K562 (cell line): ENCODE measurements at regions not wholly inside any gene's neighbourhood (a gene's known extent, or its start where the extent isn't known, plus 50 kb on each side); places are given as distances from the start of the nearest gene placed in this dataset.

Source experiments
- ATAC-seq: fragments of 200-7000 bp; cut with Tn5 transposase; 3 replicates; pipeline ENCODE4 v1.9.1; 2020; ENCODE audit warnings: moderate library complexity
- BruUV-seq: library from RNA; stranded (reverse); fragments of 400-500 nt; replicated peaks from 2 replicates; lab custom pipeline; 2021; lab: Mats Ljungman, UMichigan
- CTCF ChIA-PET: fragments of 300-600 bp; formaldehyde crosslinking; extraction: SDS; loops from one replicate; lab custom pipeline; 2021; ENCODE audit warnings: low intra/inter-chr PET ratio; lab: Yijun Ruan, JAX
- POLR2A ChIA-PET: fragments of 300-600, 350-650 bp; sonication (Branson Sonifier 250); formaldehyde crosslinking; extraction: SDS; loops from one replicate; lab custom pipeline; 2021; ENCODE audit warnings: antibody characterized with exemption, inconsistent platforms; lab: Yijun Ruan, JAX
- DNase-seq, 4 experiments: peaks; one replicate each; pipeline versions ENCODE4 v3.0.0 to v3.0.0-alpha.2; 2011 to 2018; ENCODE audit warnings: low spot score in 3 of 4, mixed read lengths in 3 of 4; ENCODE audit errors: extremely low read depth in 1 of 4
- FAIRE-seq: peaks from 2 replicates; lab custom pipeline; 2011; peaks lifted over from hg19 to GRCh38; lab: Jason Lieb, UNC
- H2AFZ ChIP-seq: 2 replicates; pipeline ENCODE4 v1.6.0; 2011; ENCODE audit warnings: low read depth, low read length, control low read depth, inconsistent platforms
- H3K27ac ChIP-seq: fragments of 200-600 bp; 3 replicates; pipeline ENCODE4 v1.8.0; 2011; ENCODE audit warnings: low read depth, mild to moderate bottlenecking, control low read depth, inconsistent platforms, low read length, moderate library complexity, mixed read lengths; ENCODE audit errors: extremely low read depth
- H3K27me3 ChIP-seq, 2 experiments: fragments of 300-600 bp in 1 of 2; 2 replicates in 1 of 2; 3 replicates in 1 of 2; pipeline versions ENCODE4 v1.6.0 to v1.8.0; 2011; ENCODE audit warnings: inconsistent platforms in 2 of 2, low read length in 2 of 2, mild to moderate bottlenecking in 1 of 2, mixed read lengths in 1 of 2, moderate library complexity in 1 of 2; ENCODE audit not compliant: control insufficient read depth in 2 of 2, insufficient read depth in 2 of 2
- H3K36me3 ChIP-seq: fragments of 300-600 bp; 3 replicates; pipeline ENCODE4 v1.8.0; 2011; ENCODE audit warnings: mild to moderate bottlenecking, low read length, inconsistent platforms; ENCODE audit not compliant: control insufficient read depth, insufficient read depth
- H3K4me1 ChIP-seq, 2 experiments: fragments of 200-600 bp in 1 of 2; replicated peaks in 1 of 2; 2 replicates in 1 of 2; 3 replicates in 1 of 2; pipeline versions ENCODE4 v1.5.1 to v1.8.0; 2011; ENCODE audit warnings: inconsistent platforms in 2 of 2, low read length in 2 of 2, mild to moderate bottlenecking in 1 of 2, mixed read lengths in 1 of 2, moderate library complexity in 1 of 2; ENCODE audit not compliant: control insufficient read depth in 2 of 2, insufficient read depth in 2 of 2
- H3K4me2 ChIP-seq: 2 replicates; pipeline ENCODE4 v1.6.1; 2011; ENCODE audit warnings: low read length, control low read depth, inconsistent platforms, mixed read lengths; ENCODE audit not compliant: insufficient read depth
- H3K4me3 ChIP-seq: fragments of 200-600 bp; sonication (generic), shearing (Covaris generic); 2 replicates; pipeline ENCODE4 v1.5.1; 2016; ENCODE audit warnings: control low read depth, inconsistent platforms
- H3K79me2 ChIP-seq: fragments of 200-600 bp; 3 replicates; pipeline ENCODE4 v1.8.0; 2011; ENCODE audit warnings: low read length, inconsistent platforms; ENCODE audit not compliant: control insufficient read depth, insufficient read depth
- H3K9ac ChIP-seq, 2 experiments: 2 replicates each; pipeline versions ENCODE4 v1.6.0 to v1.6.1; 2011; ENCODE audit warnings: low read depth in 2 of 2, low read length in 2 of 2, control low read depth in 1 of 2, inconsistent platforms in 1 of 2, mild to moderate bottlenecking in 1 of 2, mixed read lengths in 1 of 2; ENCODE audit not compliant: insufficient read depth in 1 of 2
- H3K9me1 ChIP-seq: one replicate; pipeline ENCODE4 v1.6.0; 2011; ENCODE audit warnings: inconsistent platforms, mild to moderate bottlenecking, low read length, moderate library complexity; ENCODE audit not compliant: control insufficient read depth, insufficient read depth
- H3K9me3 ChIP-seq: replicated peaks from 2 replicates; pipeline ENCODE4 v1.5.1; 2011; ENCODE audit warnings: low read depth, low read length, inconsistent platforms; ENCODE audit not compliant: control insufficient read depth, insufficient read depth
- H4K20me1 ChIP-seq: replicated peaks from 2 replicates; pipeline ENCODE4 v1.6.1; 2011; ENCODE audit warnings: low read length, inconsistent platforms, mixed read lengths; ENCODE audit not compliant: control insufficient read depth, insufficient read depth
- WGBS: fragments of 100-300 bp; shearing (Covaris generic); methylation state at CpG from one replicate; pipeline ENCODE4 v1.1.6; 2016; ENCODE audit warnings: low coverage, mixed read lengths; ENCODE audit not compliant: insufficient coverage; ENCODE audit errors: missing lambda C conversion rate; 5-methylcytosine and 5-hydroxymethylcytosine counted together
- in situ Hi-C: fragments of 300-500 bp; cut with MboI; formaldehyde crosslinking; loops from 4 replicates; pipeline ENCODE4 v1.15.0; 2018; ENCODE audit warnings: inconsistent platforms, mixed read lengths
- intact Hi-C: fragments of 100-400 bp; cut with micrococcal nuclease; formaldehyde crosslinking; loops from 2 replicates; pipeline ENCODE4 v1.14.2; 2022
- TF ChIP-seq, protein P1 (sequence below), 2 experiments: fragments of 450-650 bp in 1 of 2; sonication (generic) in 1 of 2; formaldehyde crosslinking in 1 of 2; IDR thresholded peaks; 2 replicates each; pipeline versions ENCODE4 v1.7.1 to v1.9.0; 2016 to 2022; ENCODE audit warnings: inconsistent platforms in 1 of 2, mild to moderate bottlenecking in 1 of 2, missing genetic modification reagents in 1 of 2

DNA sequence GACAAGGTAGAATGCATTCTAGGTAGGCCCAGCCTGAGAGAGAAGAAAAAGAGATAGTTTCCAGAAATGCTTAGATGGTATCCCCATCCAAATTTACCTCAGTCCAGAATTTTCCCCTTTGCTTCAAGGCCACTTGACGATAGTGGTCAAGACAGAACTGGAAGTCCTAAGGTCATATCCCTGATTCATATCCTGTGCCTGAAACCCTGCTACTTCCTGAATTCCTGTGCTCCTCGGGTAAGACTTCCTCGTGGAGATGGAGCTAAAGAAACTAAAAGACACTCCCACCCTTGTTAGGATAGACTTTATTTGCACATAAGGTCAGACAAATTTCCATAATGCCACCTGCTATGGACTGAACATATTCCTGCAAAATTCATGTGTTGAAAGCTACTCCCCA is 175.9 kb downstream of the EVX1 start:
- H3K4me1 ChIP-seq: no peaks in the 10 kb centered on the region
- no peaks in the 10 kb centered on the region for H3K79me2 ChIP-seq
- H3K27ac ChIP-seq: no peak overlapping the region
- H4K20me1 ChIP-seq: no peaks in the 10 kb centered on the region
- no peaks in the 10 kb centered on the region for H3K9me3 ChIP-seq
- WGBS: 12% methylated on average over 3 of the region's 3 CpGs
- peaks cover 3% of the 10 kb centered on the region for H3K9me1 ChIP-seq
- H3K4me2 ChIP-seq: no peak overlapping the region
- TF ChIP-seq, protein P1, sequence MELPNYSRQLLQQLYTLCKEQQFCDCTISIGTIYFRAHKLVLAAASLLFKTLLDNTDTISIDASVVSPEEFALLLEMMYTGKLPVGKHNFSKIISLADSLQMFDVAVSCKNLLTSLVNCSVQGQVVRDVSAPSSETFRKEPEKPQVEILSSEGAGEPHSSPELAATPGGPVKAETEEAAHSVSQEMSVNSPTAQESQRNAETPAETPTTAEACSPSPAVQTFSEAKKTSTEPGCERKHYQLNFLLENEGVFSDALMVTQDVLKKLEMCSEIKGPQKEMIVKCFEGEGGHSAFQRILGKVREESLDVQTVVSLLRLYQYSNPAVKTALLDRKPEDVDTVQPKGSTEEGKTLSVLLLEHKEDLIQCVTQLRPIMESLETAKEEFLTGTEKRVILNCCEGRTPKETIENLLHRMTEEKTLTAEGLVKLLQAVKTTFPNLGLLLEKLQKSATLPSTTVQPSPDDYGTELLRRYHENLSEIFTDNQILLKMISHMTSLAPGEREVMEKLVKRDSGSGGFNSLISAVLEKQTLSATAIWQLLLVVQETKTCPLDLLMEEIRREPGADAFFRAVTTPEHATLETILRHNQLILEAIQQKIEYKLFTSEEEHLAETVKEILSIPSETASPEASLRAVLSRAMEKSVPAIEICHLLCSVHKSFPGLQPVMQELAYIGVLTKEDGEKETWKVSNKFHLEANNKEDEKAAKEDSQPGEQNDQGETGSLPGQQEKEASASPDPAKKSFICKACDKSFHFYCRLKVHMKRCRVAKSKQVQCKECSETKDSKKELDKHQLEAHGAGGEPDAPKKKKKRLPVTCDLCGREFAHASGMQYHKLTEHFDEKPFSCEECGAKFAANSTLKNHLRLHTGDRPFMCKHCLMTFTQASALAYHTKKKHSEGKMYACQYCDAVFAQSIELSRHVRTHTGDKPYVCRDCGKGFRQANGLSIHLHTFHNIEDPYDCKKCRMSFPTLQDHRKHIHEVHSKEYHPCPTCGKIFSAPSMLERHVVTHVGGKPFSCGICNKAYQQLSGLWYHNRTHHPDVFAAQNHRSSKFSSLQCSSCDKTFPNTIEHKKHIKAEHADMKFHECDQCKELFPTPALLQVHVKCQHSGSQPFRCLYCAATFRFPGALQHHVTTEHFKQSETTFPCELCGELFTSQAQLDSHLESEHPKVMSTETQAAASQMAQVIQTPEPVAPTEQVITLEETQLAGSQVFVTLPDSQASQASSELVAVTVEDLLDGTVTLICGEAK (IDR thresholded peaks at IDR 0.05): no peak
- TF ChIP-seq, protein P1 (CRISPR knock-in tag; IDR thresholded peaks at IDR 0.05): no peak
- TF ChIP-seq, all 486 proteins: peak for 0
- H3K36me3 ChIP-seq: no peaks in the 10 kb centered on the region
- DNase-seq (no peak), FAIRE-seq (no peak), ATAC-seq (no peak)
- no peak overlapping the region for H3K9ac ChIP-seq
- H3K4me3 ChIP-seq: no peak overlapping the region
- intact Hi-C loops (no loop called here), in situ Hi-C loops (no loop called here)
- no peak overlapping the region for H2AFZ ChIP-seq
- ChIA-PET CTCF (no interaction called here), POLR2A (no interaction called here)
- BruUV-seq: no TSS peak
- peaks cover 2 to 13% of the 10 kb centered on the region in 2 experiments; a peak in 3 of 5 replicates for H3K27me3 ChIP-seq
